Neural cell (in vitro differentiated cells): ENCODE measurements at regions not wholly inside any gene's neighbourhood (a gene's known extent, or its start where the extent isn't known, plus 50 kb on each side); places are given as distances from the start of the nearest gene placed in this dataset.

Source experiments
- H2AFZ ChIP-seq: fragments of 200-600, 300-800 bp; sonication (generic), shearing (Covaris generic); 2 replicates; pipeline ENCODE4 v1.6.0; 2014; ENCODE audit warnings: low read depth, mild to moderate bottlenecking, antibody characterized with exemption, low read length, moderate library complexity
- H3F3A ChIP-seq: fragments of 200-600 bp; shearing (Covaris generic); 2 replicates; pipeline ENCODE4 v1.6.1; 2016; ENCODE audit warnings: mild to moderate bottlenecking, moderate library complexity, mixed read lengths, antibody characterized with exemption, low read length; ENCODE audit not compliant: insufficient read depth, poor library complexity, severe bottlenecking
- H3K27ac ChIP-seq: fragments of 200-600, 300-800 bp; sonication (generic), shearing (Covaris generic); 2 replicates; pipeline ENCODE4 v1.5.1; 2014; ENCODE audit warnings: mild to moderate bottlenecking, low read length, moderate library complexity
- H3K27me3 ChIP-seq: fragments of 300-800, 200-600 bp; sonication (generic), shearing (Covaris generic); 2 replicates; pipeline ENCODE4 v1.6.0; 2014; ENCODE audit warnings: mild to moderate bottlenecking, low read depth, low read length, moderate library complexity; ENCODE audit not compliant: insufficient read depth
- H3K36me3 ChIP-seq: fragments of 300-800, 200-600 bp; sonication (generic), shearing (Covaris generic); 2 replicates; pipeline ENCODE4 v1.5.1; 2014; ENCODE audit warnings: mild to moderate bottlenecking, antibody characterized with exemption, low read length, moderate library complexity; ENCODE audit not compliant: insufficient read depth
- H3K4me2 ChIP-seq: fragments of 300-800, 200-600 bp; sonication (generic), shearing (Covaris generic); 2 replicates; pipeline ENCODE4 v1.6.0; 2014; ENCODE audit warnings: mild to moderate bottlenecking, low read length
- H3K4me3 ChIP-seq: fragments of 300-800, 200-600 bp; sonication (generic), shearing (Covaris generic); 2 replicates; pipeline ENCODE4 v1.5.1; 2014; ENCODE audit warnings: mild to moderate bottlenecking, low read length, moderate library complexity
- H3K79me2 ChIP-seq: fragments of 200-600 bp; shearing (Covaris generic); replicated peaks from 2 replicates; pipeline ENCODE4 v1.6.0; 2014; ENCODE audit warnings: mild to moderate bottlenecking, low read length, moderate library complexity; ENCODE audit not compliant: insufficient read depth
- H3K9ac ChIP-seq: fragments of 300-800, 200-600 bp; sonication (generic), shearing (Covaris generic); 2 replicates; pipeline ENCODE4 v1.6.1; 2016; ENCODE audit warnings: mild to moderate bottlenecking, low read length, mixed read lengths
- H3K9me2 ChIP-seq: fragments of 200-600 bp; shearing (Covaris generic); 2 replicates; pipeline ENCODE4 v1.6.1; 2016; ENCODE audit warnings: mild to moderate bottlenecking, low read length, mixed read lengths; ENCODE audit not compliant: insufficient read depth
- H3K9me3 ChIP-seq: fragments of 200-600, 300-800 bp; sonication (generic), shearing (Covaris generic); 2 replicates; pipeline ENCODE4 v1.6.1; 2016; ENCODE audit warnings: mild to moderate bottlenecking, mixed run types, low read length, moderate library complexity, mixed read lengths
- H4K20me1 ChIP-seq: fragments of 200-600 bp; shearing (Covaris generic); 2 replicates; pipeline ENCODE4 v1.6.1; 2016; ENCODE audit warnings: mild to moderate bottlenecking, mixed run types; ENCODE audit not compliant: insufficient read depth
- EP300 ChIP-seq: fragments of 450-650 bp; conservative IDR thresholded peaks from 2 replicates; pipeline ENCODE4 v1.6.1; 2014; ENCODE audit warnings: antibody characterized with exemption, mild to moderate bottlenecking, moderate library complexity; ENCODE audit not compliant: poor library complexity, severe bottlenecking
- EZH2 ChIP-seq: fragments of 200-600, 300-800 bp; shearing (Covaris generic), sonication (generic); IDR thresholded peaks from 2 replicates; pipeline ENCODE4 v1.6.1; 2014; ENCODE audit warnings: antibody characterized with exemption, low read length, borderline replicate concordance, mild to moderate bottlenecking; ENCODE audit not compliant: insufficient read depth, poor library complexity, severe bottlenecking
- MXI1 ChIP-seq: fragments of 450-650 bp; conservative IDR thresholded peaks from 2 replicates; pipeline ENCODE4 v1.6.1; 2014; ENCODE audit warnings: antibody characterized with exemption, mild to moderate bottlenecking; ENCODE audit not compliant: poor library complexity, severe bottlenecking
- POLR2AphosphoS5 ChIP-seq: IDR thresholded peaks from 2 replicates; pipeline ENCODE4 v1.6.1; 2012
- RAD21 ChIP-seq: fragments of 450-650 bp; conservative IDR thresholded peaks from 2 replicates; pipeline ENCODE4 v1.6.1; 2014; ENCODE audit warnings: antibody characterized with exemption, mild to moderate bottlenecking, moderate library complexity
- SMC3 ChIP-seq: fragments of 450-650 bp; conservative IDR thresholded peaks from 2 replicates; pipeline ENCODE4 v1.6.1; 2014; ENCODE audit warnings: antibody characterized with exemption, mild to moderate bottlenecking, moderate library complexity; ENCODE audit not compliant: poor library complexity
- TAF1 ChIP-seq: IDR thresholded peaks from 2 replicates; pipeline ENCODE4 v1.6.1; 2012; ENCODE audit warnings: low read depth
- TF ChIP-seq, protein P1 (sequence below): fragments of 450-650 bp; IDR thresholded peaks from 2 replicates; pipeline ENCODE4 v1.5.1; 2014; ENCODE audit warnings: antibody characterized with exemption, mild to moderate bottlenecking, moderate library complexity; ENCODE audit not compliant: poor library complexity, severe bottlenecking
- TF ChIP-seq, protein P2 (sequence below): IDR thresholded peaks from 2 replicates; pipeline ENCODE4 v1.6.1; 2012; ENCODE audit warnings: borderline replicate concordance

DNA sequence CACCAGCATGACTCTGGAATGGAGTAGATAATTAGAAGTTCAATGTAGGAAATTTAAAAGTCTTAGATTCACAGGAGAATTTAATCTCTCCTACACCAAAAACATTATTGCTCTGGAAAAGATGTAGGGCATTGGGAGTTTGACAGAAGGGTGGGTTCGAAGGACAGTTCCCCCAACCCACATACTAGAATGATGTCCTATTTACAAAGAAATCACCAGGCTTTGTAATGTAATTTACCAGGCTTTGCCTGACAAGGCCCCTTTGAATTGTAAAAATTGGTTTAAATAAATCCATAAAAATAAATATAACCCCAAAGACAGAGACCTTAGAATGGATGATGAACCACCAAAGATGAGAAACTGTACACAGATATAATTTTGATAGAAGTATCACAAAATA is 399.2 kb upstream of the GRID2 start:
- Histone ChIP-seq H3K36me3 (no peaks in the 10 kb centered on the region), H3K27me3 (no peaks in the 10 kb centered on the region), H3K9me2 (peaks cover 5% of the 10 kb centered on the region), H3K4me2 (no peak overlapping the region), H3K4me3 (no peak overlapping the region), H3F3A (no peaks in the 10 kb centered on the region), H3K79me2 (no peaks in the 10 kb centered on the region), H4K20me1 (no peaks in the 10 kb centered on the region), H2AFZ (no peak overlapping the region), H3K9me3 (no peaks in the 10 kb centered on the region), H3K9ac (no peak overlapping the region), H3K27ac (no peak overlapping the region)
- TF ChIP-seq TAF1 (no peak), EP300 (no peak), EZH2 (no peak), MXI1 (no peak), RAD21 (no peak), POLR2AphosphoS5 (no peak), SMC3 (no peak)
- TF ChIP-seq, protein P1, sequence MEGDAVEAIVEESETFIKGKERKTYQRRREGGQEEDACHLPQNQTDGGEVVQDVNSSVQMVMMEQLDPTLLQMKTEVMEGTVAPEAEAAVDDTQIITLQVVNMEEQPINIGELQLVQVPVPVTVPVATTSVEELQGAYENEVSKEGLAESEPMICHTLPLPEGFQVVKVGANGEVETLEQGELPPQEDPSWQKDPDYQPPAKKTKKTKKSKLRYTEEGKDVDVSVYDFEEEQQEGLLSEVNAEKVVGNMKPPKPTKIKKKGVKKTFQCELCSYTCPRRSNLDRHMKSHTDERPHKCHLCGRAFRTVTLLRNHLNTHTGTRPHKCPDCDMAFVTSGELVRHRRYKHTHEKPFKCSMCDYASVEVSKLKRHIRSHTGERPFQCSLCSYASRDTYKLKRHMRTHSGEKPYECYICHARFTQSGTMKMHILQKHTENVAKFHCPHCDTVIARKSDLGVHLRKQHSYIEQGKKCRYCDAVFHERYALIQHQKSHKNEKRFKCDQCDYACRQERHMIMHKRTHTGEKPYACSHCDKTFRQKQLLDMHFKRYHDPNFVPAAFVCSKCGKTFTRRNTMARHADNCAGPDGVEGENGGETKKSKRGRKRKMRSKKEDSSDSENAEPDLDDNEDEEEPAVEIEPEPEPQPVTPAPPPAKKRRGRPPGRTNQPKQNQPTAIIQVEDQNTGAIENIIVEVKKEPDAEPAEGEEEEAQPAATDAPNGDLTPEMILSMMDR = no peak

DNA sequence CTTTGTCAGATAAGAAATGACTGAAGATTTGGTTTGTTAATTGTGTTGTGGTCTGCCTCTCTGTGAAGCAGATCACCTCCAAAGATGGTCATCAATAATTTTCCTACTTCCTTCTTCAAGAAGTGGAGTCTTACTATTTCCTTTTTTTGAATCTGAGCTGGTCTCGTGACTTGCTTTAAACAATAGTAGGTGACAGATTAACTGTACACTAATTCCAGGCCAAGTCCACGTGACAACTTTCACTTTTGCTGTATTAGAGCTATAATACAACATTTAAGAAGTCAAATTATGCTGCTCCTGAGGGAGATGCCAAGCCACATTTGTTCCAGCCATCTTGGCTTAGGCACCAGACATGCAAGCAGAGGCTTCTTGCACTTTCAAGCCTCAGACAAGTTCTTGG is 393.8 kb upstream of the GRID2 start:
- Histone ChIP-seq H4K20me1 (no peaks in the 10 kb centered on the region), H3K36me3 (no peaks in the 10 kb centered on the region), H3K9me2 (no peaks in the 10 kb centered on the region), H3K9ac (no peak overlapping the region), H3K79me2 (no peaks in the 10 kb centered on the region), H3K27me3 (no peaks in the 10 kb centered on the region), H3K27ac (no peak overlapping the region), H3K9me3 (no peaks in the 10 kb centered on the region), H3F3A (no peaks in the 10 kb centered on the region), H3K4me2 (no peak overlapping the region), H3K4me3 (no peak overlapping the region), H2AFZ (no peak overlapping the region)
- TF ChIP-seq, protein P2, sequence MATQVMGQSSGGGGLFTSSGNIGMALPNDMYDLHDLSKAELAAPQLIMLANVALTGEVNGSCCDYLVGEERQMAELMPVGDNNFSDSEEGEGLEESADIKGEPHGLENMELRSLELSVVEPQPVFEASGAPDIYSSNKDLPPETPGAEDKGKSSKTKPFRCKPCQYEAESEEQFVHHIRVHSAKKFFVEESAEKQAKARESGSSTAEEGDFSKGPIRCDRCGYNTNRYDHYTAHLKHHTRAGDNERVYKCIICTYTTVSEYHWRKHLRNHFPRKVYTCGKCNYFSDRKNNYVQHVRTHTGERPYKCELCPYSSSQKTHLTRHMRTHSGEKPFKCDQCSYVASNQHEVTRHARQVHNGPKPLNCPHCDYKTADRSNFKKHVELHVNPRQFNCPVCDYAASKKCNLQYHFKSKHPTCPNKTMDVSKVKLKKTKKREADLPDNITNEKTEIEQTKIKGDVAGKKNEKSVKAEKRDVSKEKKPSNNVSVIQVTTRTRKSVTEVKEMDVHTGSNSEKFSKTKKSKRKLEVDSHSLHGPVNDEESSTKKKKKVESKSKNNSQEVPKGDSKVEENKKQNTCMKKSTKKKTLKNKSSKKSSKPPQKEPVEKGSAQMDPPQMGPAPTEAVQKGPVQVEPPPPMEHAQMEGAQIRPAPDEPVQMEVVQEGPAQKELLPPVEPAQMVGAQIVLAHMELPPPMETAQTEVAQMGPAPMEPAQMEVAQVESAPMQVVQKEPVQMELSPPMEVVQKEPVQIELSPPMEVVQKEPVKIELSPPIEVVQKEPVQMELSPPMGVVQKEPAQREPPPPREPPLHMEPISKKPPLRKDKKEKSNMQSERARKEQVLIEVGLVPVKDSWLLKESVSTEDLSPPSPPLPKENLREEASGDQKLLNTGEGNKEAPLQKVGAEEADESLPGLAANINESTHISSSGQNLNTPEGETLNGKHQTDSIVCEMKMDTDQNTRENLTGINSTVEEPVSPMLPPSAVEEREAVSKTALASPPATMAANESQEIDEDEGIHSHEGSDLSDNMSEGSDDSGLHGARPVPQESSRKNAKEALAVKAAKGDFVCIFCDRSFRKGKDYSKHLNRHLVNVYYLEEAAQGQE = no peak
- TF ChIP-seq EZH2 (no peak), MXI1 (no peak), POLR2AphosphoS5 (no peak), SMC3 (no peak), TAF1 (no peak), RAD21 (no peak), EP300 (no peak)
- TF ChIP-seq, protein P1 = no peak
